Endothelial cell of umbilical vein (primary cell): ENCODE measurements at regions not wholly inside any gene's neighbourhood (a gene's known extent, or its start where the extent isn't known, plus 50 kb on each side); places are given as distances from the start of the nearest gene placed in this dataset.

Experiments used
- BruUV-seq: library from RNA; stranded (reverse); fragments of 400-500 nt; replicated peaks from 2 replicates; lab custom pipeline; 2021; lab: Mats Ljungman, UMichigan
- CTCF ChIA-PET: fragments of 300-600, 350-600 bp; sonication (Branson Sonifier 250); formaldehyde crosslinking; loops from one replicate; lab custom pipeline; 2021; ENCODE audit warnings: antibody characterized with exemption, inconsistent platforms; lab: Charles Lee
- POLR2A ChIA-PET: fragments of 300-600, 350-600 bp; sonication (Branson Sonifier 250); formaldehyde crosslinking; loops from one replicate; lab custom pipeline; 2021; ENCODE audit warnings: antibody characterized with exemption, inconsistent platforms; lab: Charles Lee
- DNase-seq: peaks from one replicate; pipeline ENCODE4 v3.0.0-alpha.2; 2011; ENCODE audit warnings: low read depth, low spot score
- FAIRE-seq: peaks from 2 replicates; lab custom pipeline; 2011; peaks lifted over from hg19 to GRCh38; lab: Jason Lieb, UNC
- H2AFZ ChIP-seq: 2 replicates; pipeline ENCODE4 v1.6.0; 2012; ENCODE audit warnings: low read depth, low read length, control low read depth, inconsistent platforms
- H3K27ac ChIP-seq: 2 replicates; pipeline ENCODE4 v1.5.1; 2011; ENCODE audit warnings: low read depth, mild to moderate bottlenecking, control low read depth, low read length, moderate library complexity; ENCODE audit not compliant: insufficient read depth
- H3K27me3 ChIP-seq, 2 experiments: 2 replicates each; pipeline versions ENCODE4 v1.6.0 to v1.6.1; 2011; ENCODE audit warnings: low read length in 2 of 2, mixed read lengths in 1 of 2; ENCODE audit not compliant: control insufficient read depth in 2 of 2, insufficient read depth in 2 of 2
- H3K36me3 ChIP-seq, 2 experiments: 2 replicates in 1 of 2; 3 replicates in 1 of 2; pipeline ENCODE4 v1.5.1; 2011; ENCODE audit warnings: low read length in 2 of 2, mild to moderate bottlenecking in 1 of 2, moderate library complexity in 1 of 2; ENCODE audit not compliant: control insufficient read depth in 2 of 2, insufficient read depth in 2 of 2; ENCODE audit errors: extremely low read depth in 1 of 2
- H3K4me1 ChIP-seq: 3 replicates; pipeline ENCODE4 v1.5.1; 2011; ENCODE audit warnings: mild to moderate bottlenecking, low read length; ENCODE audit not compliant: control insufficient read depth, insufficient read depth; ENCODE audit errors: extremely low read depth
- H3K4me2 ChIP-seq: 2 replicates; pipeline ENCODE4 v1.6.1; 2011; ENCODE audit warnings: low read length, control low read depth, mixed read lengths; ENCODE audit not compliant: insufficient read depth
- H3K4me3 ChIP-seq, 3 experiments: fragments of 200-600 bp in 1 of 3; sonication (generic), shearing (Covaris generic) in 1 of 3; replicated peaks in 1 of 3; 2 replicates each; pipeline ENCODE4 v1.5.1; 2011 to 2016; ENCODE audit warnings: control low read depth in 3 of 3, low read length in 3 of 3, mild to moderate bottlenecking in 2 of 3, inconsistent platforms in 1 of 3, low read depth in 1 of 3, moderate library complexity in 1 of 3; ENCODE audit not compliant: insufficient read depth in 1 of 3
- H3K79me2 ChIP-seq: 2 replicates; pipeline ENCODE4 v1.6.0; 2012; ENCODE audit warnings: low read length, inconsistent platforms; ENCODE audit not compliant: control insufficient read depth, insufficient read depth
- H3K9ac ChIP-seq: replicated peaks from 2 replicates; pipeline ENCODE3; 2011; ENCODE audit warnings: low read length, control low read depth; ENCODE audit not compliant: insufficient read depth; ENCODE audit errors: extremely low read depth
- H3K9me1 ChIP-seq: replicated peaks from 3 replicates; pipeline ENCODE4 v1.6.0; 2011; ENCODE audit warnings: mild to moderate bottlenecking, low read length; ENCODE audit not compliant: control insufficient read depth, insufficient read depth; ENCODE audit errors: extremely low read depth
- H3K9me3 ChIP-seq: replicated peaks from 2 replicates; pipeline ENCODE4 v1.5.1; 2012; ENCODE audit warnings: low read length, inconsistent platforms; ENCODE audit not compliant: control insufficient read depth, insufficient read depth
- H4K20me1 ChIP-seq: replicated peaks from 2 replicates; pipeline ENCODE3; 2011; ENCODE audit warnings: mild to moderate bottlenecking, low read length; ENCODE audit not compliant: control insufficient read depth, insufficient read depth; ENCODE audit errors: extremely low read depth
- CTCF ChIP-seq, 2 donors: IDR thresholded peaks; 1 replicate in 1 of 2; 2 replicates in 1 of 2; pipeline ENCODE4 v1.5.1; 2011; ENCODE audit warnings: low read length in 2 of 2, mild to moderate bottlenecking in 2 of 2, moderate library complexity in 2 of 2, control low read depth in 1 of 2, inconsistent platforms in 1 of 2, low read depth in 1 of 2; ENCODE audit not compliant: insufficient read depth in 1 of 2; ENCODE audit errors: extremely low read depth in 1 of 2
- EZH2 ChIP-seq: IDR thresholded peaks from 2 replicates; pipeline ENCODE4 v1.6.1; 2012; ENCODE audit warnings: borderline replicate concordance, low read depth, mild to moderate bottlenecking, moderate library complexity, low read length, inconsistent platforms; ENCODE audit not compliant: severe bottlenecking
- FOS ChIP-seq: IDR thresholded peaks from 2 replicates; pipeline ENCODE4 v1.6.1; 2011; ENCODE audit warnings: mild to moderate bottlenecking, low read length, moderate library complexity, borderline replicate concordance; ENCODE audit not compliant: insufficient read depth
- JUN ChIP-seq: IDR thresholded peaks from 2 replicates; pipeline ENCODE4 v1.6.1; 2011; ENCODE audit warnings: borderline replicate concordance, low read depth; ENCODE audit not compliant: insufficient read length, insufficient read depth
- MAX ChIP-seq: IDR thresholded peaks from 2 replicates; pipeline ENCODE4 v1.6.1; 2011; ENCODE audit not compliant: insufficient read depth, insufficient read length
- MYC ChIP-seq: IDR thresholded peaks from one replicate; pipeline ENCODE4 v1.6.1; 2011; ENCODE audit warnings: mild to moderate bottlenecking, low read depth, low read length
- POLR2AphosphoS5 ChIP-seq: IDR thresholded peaks from 2 replicates; pipeline ENCODE4 v1.6.1; 2012; ENCODE audit warnings: low read depth, mild to moderate bottlenecking, control low read depth, low read length, moderate library complexity; ENCODE audit not compliant: insufficient read depth
- dilution Hi-C: fragments of 300-500 bp; cut with MboI; formaldehyde crosslinking; loops from one replicate; pipeline ENCODE4 v1.15.0; 2019; ENCODE audit warnings: low sequenced_read_pairs; ENCODE audit not compliant: extremely low pct_ligation_motif_present
- intact Hi-C: fragments of 100-400 bp; cut with micrococcal nuclease; formaldehyde crosslinking; loops from one replicate; pipeline ENCODE4 v1.10.0; 2022

- no peak for FAIRE-seq
- TF ChIP-seq MYC = no peak
- TF ChIP-seq FOS = no peak
- TF ChIP-seq JUN = no peak
- no peak for TF ChIP-seq POLR2AphosphoS5
- no peak for TF ChIP-seq EZH2
- no peak for TF ChIP-seq CTCF (IDR thresholded peaks at IDR 0.05; ENCODE audit: extremely low read depth in 1 of 2, insufficient read depth in 1 of 2, low read depth in 1 of 2, low read length in 2 of 2)
- TF ChIP-seq MAX = no peak
- dilution Hi-C loops = no loop called here
- no peaks in the 10 kb centered on the region for H3K9me1 ChIP-seq
- BruUV-seq = no TSS peak
- no peak overlapping the region for H3K27ac ChIP-seq
- POLR2A ChIA-PET = no interaction called here
- H3K4me2 ChIP-seq = no peak overlapping the region
- intact Hi-C loops = no loop called here
- H3K9ac ChIP-seq = no peak overlapping the region
- no peaks in the 10 kb centered on the region for H3K9me3 ChIP-seq
- no peaks in the 10 kb centered on the region for H3K4me1 ChIP-seq
- no peak for DNase-seq
- no peak overlapping the region for H2AFZ ChIP-seq
- H4K20me1 ChIP-seq = no peaks in the 10 kb centered on the region
- CTCF ChIA-PET = no interaction called here
- H3K79me2 ChIP-seq = no peaks in the 10 kb centered on the region
- no peaks in the 10 kb centered on the region for H3K36me3 ChIP-seq
- no peaks in the 10 kb centered on the region for H3K27me3 ChIP-seq
- H3K4me3 ChIP-seq = no peak overlapping the region
Observed at GRCh38 chr18:10076502-10077030, 162.8 kb downstream of the VAPA start.
